SK-N-MC (cell line): ENCODE measurements at regions not wholly inside any gene's neighbourhood (a gene's known extent, or its start where the extent isn't known, plus 50 kb on each side); places are given as distances from the start of the nearest gene placed in this dataset.

Source experiments
- EZH2 ChIP-seq: fragments of 200-600 bp; sonication (generic); IDR thresholded peaks from one replicate; pipeline ENCODE4 v1.6.1; 2017; ENCODE audit warnings: antibody characterized with exemption
- POLR2AphosphoS5 ChIP-seq: IDR thresholded peaks from 2 replicates; pipeline ENCODE4 v1.6.1; 2012; ENCODE audit warnings: mild to moderate bottlenecking, low read depth, low read length, borderline replicate concordance

GRCh38 chr12:63397807-63398206 lies 246.8 kb upstream of the AVPR1A start:
- TF ChIP-seq POLR2AphosphoS5 (no peak), EZH2 (no peak)
